HCT116 (cell line): ENCODE measurements at regions not wholly inside any gene's neighbourhood (a gene's known extent, or its start where the extent isn't known, plus 50 kb on each side); places are given as distances from the start of the nearest gene placed in this dataset.

Experiments
- ATAC-seq: fragments of 200-7000 bp; cut with Tn5 transposase; 2 replicates; pipeline ENCODE4 v1.9.1; 2020; ENCODE audit warnings: mild to moderate bottlenecking, moderate library complexity
- BruUV-seq: library from RNA; stranded (reverse); fragments of 400-500 nt; replicated peaks from 2 replicates; lab custom pipeline; 2021; lab: Mats Ljungman, UMichigan
- CTCF ChIA-PET: fragments of 300-600 bp; sonication (Branson Sonifier 250); formaldehyde crosslinking; loops from one replicate; lab custom pipeline; 2021; ENCODE audit warnings: antibody characterized with exemption; lab: Charles Lee
- POLR2A ChIA-PET: fragments of 300-600, 350-600 bp; sonication (Branson Sonifier 250); formaldehyde crosslinking; loops from one replicate; lab custom pipeline; 2021; ENCODE audit warnings: antibody characterized with exemption; lab: Charles Lee
- RAD21 ChIA-PET, 2 experiments: fragments of 300-600 bp; sonication (Branson Sonifier 250); formaldehyde crosslinking; loops; one replicate each; lab custom pipeline; 2023; ENCODE audit warnings: low total read pairs in 2 of 2; ENCODE audit not compliant: uncharacterized antibody in 2 of 2, unreplicated experiment in 2 of 2, low non-redundant PET in 1 of 2; lab: Charles Lee
- DNase-seq: peaks from one replicate; pipeline ENCODE4 v3.0.0-alpha.2; 2010; ENCODE audit warnings: low read depth, low spot score
- H2AFZ ChIP-seq: fragments of 200-600 bp; shearing (Covaris generic), sonication (generic); 2 replicates; pipeline ENCODE4 v1.6.1; 2017; ENCODE audit warnings: low read depth, mixed run types, mixed read lengths, antibody characterized with exemption, low read length; ENCODE audit not compliant: poor library complexity, severe bottlenecking
- H3K27ac ChIP-seq: 2 replicates; pipeline ENCODE4 v1.5.1; 2012; ENCODE audit warnings: low read depth, low read length
- H3K27me3 ChIP-seq: fragments of 200-600 bp; sonication (generic); 2 replicates; pipeline ENCODE4 v1.6.1; 2016; ENCODE audit warnings: mixed run types, low read length, mixed read lengths; ENCODE audit not compliant: insufficient read depth
- H3K36me3 ChIP-seq, 2 experiments: fragments of 200-500 bp in 1 of 2; fragments of 200-600 bp in 1 of 2; sonication (Bioruptor generic) in 1 of 2; sonication (generic) in 1 of 2; 2 replicates each; pipeline versions ENCODE4 v1.5.1 to v1.6.1; 2014 to 2016; ENCODE audit warnings: low read length in 2 of 2, inconsistent platforms in 1 of 2, mixed read lengths in 1 of 2, mixed run types in 1 of 2; ENCODE audit not compliant: insufficient read depth in 2 of 2, control insufficient read depth in 1 of 2
- H3K4me1 ChIP-seq, 2 experiments: fragments of 200-600 bp in 1 of 2; sonication (generic) in 1 of 2; 2 replicates each; pipeline versions ENCODE4 v1.5.1 to v1.6.1; 2012 to 2017; ENCODE audit warnings: low read length in 2 of 2, inconsistent platforms in 1 of 2, mild to moderate bottlenecking in 1 of 2, mixed read lengths in 1 of 2, mixed run types in 1 of 2, moderate library complexity in 1 of 2; ENCODE audit not compliant: insufficient read depth in 2 of 2, control insufficient read depth in 1 of 2
- H3K4me2 ChIP-seq: fragments of 200-600 bp; sonication (generic); 2 replicates; pipeline ENCODE4 v1.6.1; 2017; ENCODE audit warnings: mixed run types, low read length, mixed read lengths
- H3K4me3 ChIP-seq, 2 experiments: fragments of 200-600 bp in 1 of 2; sonication (generic) in 1 of 2; replicated peaks in 1 of 2; 2 replicates each; pipeline ENCODE4 v1.5.1; 2011 to 2016; ENCODE audit warnings: low read length in 2 of 2, control low read depth in 1 of 2, low read depth in 1 of 2, mild to moderate bottlenecking in 1 of 2, mixed read lengths in 1 of 2, mixed run types in 1 of 2
- H3K79me2 ChIP-seq: fragments of 200-600 bp; sonication (generic); 2 replicates; pipeline ENCODE4 v1.6.1; 2017; ENCODE audit warnings: mild to moderate bottlenecking, mixed run types, low read length, moderate library complexity, mixed read lengths; ENCODE audit not compliant: insufficient read depth
- H3K9ac ChIP-seq: fragments of 200-600 bp; sonication (generic); 2 replicates; pipeline ENCODE4 v1.6.1; 2016; ENCODE audit warnings: low read length, mixed read lengths
- H3K9me2 ChIP-seq: fragments of 200-600 bp; sonication (generic), shearing (Covaris generic); 2 replicates; pipeline ENCODE4 v1.6.1; 2017; ENCODE audit warnings: mixed run types, mild to moderate bottlenecking, moderate library complexity; ENCODE audit not compliant: insufficient read depth
- H3K9me3 ChIP-seq, 2 experiments: fragments of 200-500 bp in 1 of 2; fragments of 200-600 bp in 1 of 2; sonication (Bioruptor generic) in 1 of 2; sonication (generic) in 1 of 2; 2 replicates each; pipeline ENCODE4 v1.6.1; 2014 to 2017; ENCODE audit warnings: low read length in 2 of 2, mixed read lengths in 2 of 2, inconsistent platforms in 1 of 2, low read depth in 1 of 2, mild to moderate bottlenecking in 1 of 2, mixed run types in 1 of 2, moderate library complexity in 1 of 2; ENCODE audit not compliant: control insufficient read depth in 1 of 2, insufficient read depth in 1 of 2
- H4K20me1 ChIP-seq: fragments of 200-600 bp; sonication (generic), shearing (Covaris generic); 2 replicates; pipeline ENCODE4 v1.6.1; 2017; ENCODE audit warnings: mixed run types, mild to moderate bottlenecking, moderate library complexity; ENCODE audit not compliant: insufficient read depth
- ATF3 ChIP-seq: IDR thresholded peaks from 2 replicates; pipeline ENCODE4 v1.6.1; 2012
- CBX3 ChIP-seq: IDR thresholded peaks from 2 replicates; pipeline ENCODE4 v1.6.1; 2012; ENCODE audit warnings: low read depth
- FOSL1 ChIP-seq: IDR thresholded peaks from 2 replicates; pipeline ENCODE4 v1.6.1; 2012; ENCODE audit warnings: low read depth
- POLR2AphosphoS5 ChIP-seq: IDR thresholded peaks from 2 replicates; pipeline ENCODE4 v1.6.1; 2011; ENCODE audit warnings: mild to moderate bottlenecking, low read depth, low read length, moderate library complexity
- RAD21 ChIP-seq: IDR thresholded peaks from 2 replicates; pipeline ENCODE4 v1.6.1; 2012; ENCODE audit warnings: low read depth, mild to moderate bottlenecking
- REST ChIP-seq: IDR thresholded peaks from 2 replicates; pipeline ENCODE4 v1.6.1; 2012; ENCODE audit warnings: low read depth
- SIN3A ChIP-seq: IDR thresholded peaks from 2 replicates; pipeline ENCODE4 v1.6.1; 2012; ENCODE audit warnings: low read depth
- ZNF274 ChIP-seq: fragments of 200-500 bp; sonication (Bioruptor generic); IDR thresholded peaks from 2 replicates; pipeline ENCODE4 v1.6.1; 2014; ENCODE audit warnings: mild to moderate bottlenecking, low read depth, low read length, inconsistent platforms
- intact Hi-C: fragments of 100-400 bp; cut with micrococcal nuclease; formaldehyde crosslinking; loops from 2 replicates; pipeline ENCODE4 v1.10.0; 2022

GRCh38 chr20:39452583-39453340 lies 490.6 kb downstream of the DHX35 start:
- no peak for ATAC-seq
- ChIA-PET RAD21 (no interaction called here), POLR2A (no interaction called here)
- Histone ChIP-seq H3K4me1 (no peaks in the 10 kb centered on the region), H3K9me3 (no peaks in the 10 kb centered on the region), H4K20me1 (no peaks in the 10 kb centered on the region), H2AFZ (no peak overlapping the region), H3K9me2 (no peaks in the 10 kb centered on the region), H3K36me3 (no peaks in the 10 kb centered on the region), H3K4me2 (no peak overlapping the region), H3K27ac (no peak overlapping the region), H3K27me3 (no peaks in the 10 kb centered on the region), H3K4me3 (no peak overlapping the region)
- no TSS peak for BruUV-seq
- no peak for TF ChIP-seq RAD21
- no peak for TF ChIP-seq SIN3A
- no peak for TF ChIP-seq POLR2AphosphoS5
- no peak for TF ChIP-seq REST
- no peak for TF ChIP-seq ATF3
- no peak for TF ChIP-seq FOSL1
- TF ChIP-seq ZNF274: no peak
- TF ChIP-seq CBX3: no peak
- TF ChIP-seq, all 23 proteins: peak for 0
- CTCF ChIA-PET: no interaction called here
- intact Hi-C loops: no loop called here
- H3K9ac ChIP-seq: no peak overlapping the region
- H3K79me2 ChIP-seq: no peaks in the 10 kb centered on the region
- DNase-seq: no peak
